ENCODE measurements at regions not wholly inside any gene's neighbourhood (a gene's known extent, or its start where the extent isn't known, plus 50 kb on each side); places are given as distances from the start of the nearest gene placed in this dataset.

GRCh38 chr1:181347495-181348390, 135.6 kb upstream of the CACNA1E start (continued):
- TF ChIP-seq RCOR1 (IDR thresholded peaks at IDR 0.05; ENCODE audit: insufficient replicate concordance, low read length) = no peak

- Histone ChIP-seq H3K4me1 (ENCODE audit: control insufficient read depth, insufficient read depth, low read length) (no peaks in the 10 kb centered on the region), H2BK5ac (ENCODE audit: low read depth, low read length, poor library complexity, severe bottlenecking) (no peak overlapping the region), H2BK120ac (ENCODE audit: low read depth, low read length) (no peak overlapping the region), H3K4me2 (ENCODE audit: low read depth, low read length) (no peak overlapping the region), H3K27me3 (ENCODE audit: control insufficient read depth, insufficient read depth, low read length) (no peaks in the 10 kb centered on the region; the same call in 1 of the 2 replicates), H3K4ac (ENCODE audit: low read depth, low read length) (no peak overlapping the region), H3K56ac (ENCODE audit: extremely low read depth, insufficient read depth, low read length) (no peak overlapping the region), H3K36me3 (ENCODE audit: control insufficient read depth, insufficient read depth, low read length) (no peaks in the 10 kb centered on the region), H4K20me1 (ENCODE audit: insufficient read depth, low read length) (no peaks in the 10 kb centered on the region; the same call in 1 of the 2 replicates), H3K18ac (ENCODE audit: low read depth, low read length) (no peak overlapping the region), H4K5ac (ENCODE audit: low read depth, low read length) (no peak overlapping the region), H3K27ac (ENCODE audit: insufficient read depth, low read length) (no peak overlapping the region), H2BK20ac (ENCODE audit: low read depth, low read length) (no peak overlapping the region), H4K91ac (ENCODE audit: insufficient read depth, low read depth, low read length) (no peak overlapping the region), H2AK5ac (ENCODE audit: low read depth, low read length) (no peak overlapping the region), H3K14ac (replicated peaks; ENCODE audit: low read depth, low read length) (no peak overlapping the region), H3K4me3 (ENCODE audit: insufficient read depth, low read depth, low read length) (no peak overlapping the region), H2AFZ (replicated peaks; ENCODE audit: low read length, poor library complexity) (no peak overlapping the region), H3K9ac (ENCODE audit: low read depth, low read length) (no peak overlapping the region), H4K8ac (ENCODE audit: low read depth in 2 of 2, low read length in 2 of 2) (no peak overlapping the region), H2BK15ac (ENCODE audit: low read depth, low read length) (no peak overlapping the region), H2AK9ac (replicated peaks; ENCODE audit: low read depth, low read length, poor library complexity) (no peak overlapping the region), H3K23ac (ENCODE audit: low read depth, low read length) (no peak overlapping the region), H3K9me1 (ENCODE audit: insufficient read depth, low read length) (no peaks in the 10 kb centered on the region; the same call in 1 of the 2 replicates), H3K79me1 (ENCODE audit: low read depth in 1 of 2, low read length in 2 of 2) (no peaks in the 10 kb centered on the region), H3K9me3 (ENCODE audit: control insufficient read depth, insufficient read depth, low read length) (no peaks in the 10 kb centered on the region)
- ChIA-PET POLR2A (ENCODE audit: unreplicated experiment) (no interaction called here), CTCF (no interaction called here)
- DNase-seq = no peak
- dilution Hi-C loops (cut with HindIII; ENCODE audit: low sequenced_read_pairs, unreplicated experiment) = no loop called here
- in situ Hi-C loops (cut with MboI; ENCODE audit: low sequenced_read_pairs) = no loop called here
- no CpG with 5 or more reads among the region's 2 CpGs for WGBS, 2 experiments (ENCODE audit: extremely low coverage in 2 of 2, insufficient read length in 1 of 2)
- intact Hi-C loops (cut with micrococcal nuclease) = no loop called here
- ATAC-seq (ENCODE audit: low read depth) = no peak
- BruUV-seq (replicated peaks) = no TSS peak
- TF ChIP-seq BHLHE40 (IDR thresholded peaks at IDR 0.05; ENCODE audit: low read depth, low read length) (no peak), MAZ (IDR thresholded peaks at IDR 0.05; ENCODE audit: borderline replicate concordance, low read depth, low read length) (no peak), CEBPB (IDR thresholded peaks at IDR 0.05; ENCODE audit: low read depth, low read length) (no peak), MAFK (IDR thresholded peaks at IDR 0.05; ENCODE audit: low read depth, low read length) (no peak), CTCF (conservative IDR thresholded peaks at IDR 0.05; ENCODE audit: low read depth, low read length) (no peak), FOS (IDR thresholded peaks at IDR 0.05; ENCODE audit: low read depth, low read length) (no peak), ELK1 (IDR thresholded peaks at IDR 0.05; ENCODE audit: borderline replicate concordance, low read depth, low read length) (no peak), RCOR1 (IDR thresholded peaks at IDR 0.05; ENCODE audit: insufficient replicate concordance, low read length) (no peak), POLR2A (IDR thresholded peaks at IDR 0.05; ENCODE audit: low read depth, low read length) (no peak), NFE2L2 (IDR thresholded peaks at IDR 0.05; ENCODE audit: low read depth, low read length) (no peak), RAD21 (IDR thresholded peaks at IDR 0.05; ENCODE audit: low read length) (no peak), USF2 (IDR thresholded peaks at IDR 0.05; ENCODE audit: low read depth, low read length) (no peak), SMC3 (IDR thresholded peaks at IDR 0.05; ENCODE audit: low read depth, low read length) (no peak)
These were observed 133.8 kb upstream of the CACNA1E start for GRCh38 chr1:181349512-181349911.

Data from IMR-90 (cell line).